Ishikawa (cell line): ENCODE measurements at regions not wholly inside any gene's neighbourhood (a gene's known extent, or its start where the extent isn't known, plus 50 kb on each side); places are given as distances from the start of the nearest gene placed in this dataset.

Experiments
- CEBPB ChIP-seq: IDR thresholded peaks from 2 replicates; pipeline ENCODE4 v1.6.1; 2012
- CREB1 ChIP-seq: IDR thresholded peaks from 2 replicates; pipeline ENCODE4 v1.6.1; 2012; ENCODE audit warnings: low read depth
- EGR1 ChIP-seq: IDR thresholded peaks from 2 replicates; pipeline ENCODE4 v1.6.1; 2012
- EP300 ChIP-seq: IDR thresholded peaks from 2 replicates; pipeline ENCODE4 v1.6.1; 2012; ENCODE audit warnings: borderline replicate concordance
- FOXM1 ChIP-seq: IDR thresholded peaks from 2 replicates; pipeline ENCODE4 v1.6.1; 2012; ENCODE audit warnings: low read depth, borderline replicate concordance
- MAX ChIP-seq: IDR thresholded peaks from 2 replicates; pipeline ENCODE4 v1.6.1; 2012
- NFIC ChIP-seq: IDR thresholded peaks from 2 replicates; pipeline ENCODE4 v1.6.1; 2012
- RAD21 ChIP-seq: IDR thresholded peaks from 2 replicates; pipeline ENCODE4 v1.6.1; 2012; ENCODE audit warnings: low read depth
- REST ChIP-seq: IDR thresholded peaks from 2 replicates; pipeline ENCODE4 v1.6.1; 2012; ENCODE audit warnings: low read depth, mild to moderate bottlenecking
- TAF1 ChIP-seq: IDR thresholded peaks from 2 replicates; pipeline ENCODE4 v1.6.1; 2012; ENCODE audit warnings: low read depth, mild to moderate bottlenecking
- TCF12 ChIP-seq: IDR thresholded peaks from 2 replicates; pipeline ENCODE4 v1.6.1; 2012; ENCODE audit warnings: low read depth
- TEAD4 ChIP-seq: IDR thresholded peaks from 2 replicates; pipeline ENCODE4 v1.6.1; 2012
- USF1 ChIP-seq: IDR thresholded peaks from 2 replicates; pipeline ENCODE4 v1.6.1; 2012
- YY1 ChIP-seq: IDR thresholded peaks from 2 replicates; pipeline ENCODE4 v1.6.1; 2012; ENCODE audit warnings: low read depth
- ZBTB7A ChIP-seq: IDR thresholded peaks from 2 replicates; pipeline ENCODE4 v1.6.1; 2012; ENCODE audit warnings: low read depth

- TF ChIP-seq EP300 (no peak), ZBTB7A (no peak), RAD21 (no peak), TCF12 (no peak), YY1 (no peak), NFIC (no peak)
Measured at GRCh38 chr17:34763728-34764665, 184.6 kb downstream of the TMEM132E start.

- TF ChIP-seq YY1, result no peak
- no peak for TF ChIP-seq EGR1
- TF ChIP-seq CEBPB, result no peak
- TF ChIP-seq TAF1, result no peak
- no peak for TF ChIP-seq EP300
- TF ChIP-seq USF1, result no peak
- no peak for TF ChIP-seq NFIC
- no peak for TF ChIP-seq TCF12
- TF ChIP-seq FOXM1, result no peak
- no peak for TF ChIP-seq TEAD4
- TF ChIP-seq REST, result no peak
- TF ChIP-seq ZBTB7A, result no peak
- no peak for TF ChIP-seq MAX
- no peak for TF ChIP-seq CREB1
- no peak for TF ChIP-seq RAD21
Measured at GRCh38 chr17:34762078-34762477, 182.7 kb downstream of the TMEM132E start.

GRCh38 chr17:34761646-34762045, 182.3 kb downstream of the TMEM132E start:
- TF ChIP-seq USF1 (no peak), TAF1 (no peak), NFIC (no peak), MAX (no peak), EP300 (no peak), REST (no peak), TCF12 (no peak), YY1 (no peak), CEBPB (no peak)

- TF ChIP-seq EGR1 (no peak), RAD21 (no peak), MAX (no peak), ZBTB7A (no peak), CEBPB (no peak), TCF12 (no peak), REST (no peak), YY1 (no peak), NFIC (no peak), CREB1 (no peak), TEAD4 (no peak), FOXM1 (no peak), TAF1 (no peak)
Measured at GRCh38 chr17:34760931-34761495, 181.6 kb downstream of the TMEM132E start.
